ENCODE measurements at regions not wholly inside any gene's neighbourhood (a gene's known extent, or its start where the extent isn't known, plus 50 kb on each side); places are given as distances from the start of the nearest gene placed in this dataset.

- Histone ChIP-seq H3K4me3 (ENCODE audit: low read depth, low read length) (no peak overlapping the region), H3K27ac (no peak overlapping the region), H3K36me3 (replicated peaks) (no peaks in the 10 kb centered on the region), H3K27me3 (replicated peaks) (no peaks in the 10 kb centered on the region)
- DNase-seq: no peak
- in situ Hi-C loops (cut with HindIII; ENCODE audit: low pct_ligation_motif_present, low sequenced_read_pairs): no loop called here
- TF ChIP-seq CTCF (IDR thresholded peaks at IDR 0.05; ENCODE audit: low read depth, low read length, missing control alignments): no peak
These were observed 189.0 kb upstream of the CDKN3 start for GRCh38 chr14:54207476-54208462.

DNA sequence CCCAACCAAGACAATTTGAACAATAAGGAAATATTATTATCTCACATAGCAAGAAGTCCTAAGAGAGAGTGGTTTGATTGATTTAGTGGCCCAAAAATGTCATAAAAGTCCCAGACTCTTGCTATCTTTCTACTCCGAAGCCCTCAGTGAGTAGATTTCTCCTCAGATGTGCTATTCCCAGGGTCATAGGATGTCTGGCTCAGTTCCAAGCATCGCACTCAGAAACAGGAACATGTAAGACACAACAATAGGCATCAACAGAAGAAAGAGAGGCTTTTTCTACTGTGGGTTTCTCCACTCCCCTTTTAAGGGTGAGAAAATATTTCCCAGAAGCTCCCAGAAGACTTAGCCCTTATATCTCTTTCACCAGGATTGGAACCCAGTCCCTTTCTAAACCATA lies 188.1 kb upstream of the CDKN3 start:
- no peak overlapping the region for H3K27ac ChIP-seq
- no peaks in the 10 kb centered on the region for H3K27me3 ChIP-seq (replicated peaks)
- no peaks in the 10 kb centered on the region for H3K36me3 ChIP-seq (replicated peaks)
- DNase-seq: no peak
- in situ Hi-C loops (cut with HindIII; ENCODE audit: low pct_ligation_motif_present, low sequenced_read_pairs): no loop called here
- no peak overlapping the region for H3K4me3 ChIP-seq (ENCODE audit: low read depth, low read length)
- no peak for TF ChIP-seq CTCF (IDR thresholded peaks at IDR 0.05; ENCODE audit: low read depth, low read length, missing control alignments)

GRCh38 chr14:54209511-54210250 lies 187.1 kb upstream of the CDKN3 start:
- no peaks in the 10 kb centered on the region for H3K27me3 ChIP-seq (replicated peaks)
- H3K36me3 ChIP-seq (replicated peaks): no peaks in the 10 kb centered on the region
- DNase-seq: no peak
- no peak for TF ChIP-seq CTCF (IDR thresholded peaks at IDR 0.05; ENCODE audit: low read depth, low read length, missing control alignments)
- no peak overlapping the region for H3K27ac ChIP-seq
- in situ Hi-C loops (cut with HindIII; ENCODE audit: low pct_ligation_motif_present, low sequenced_read_pairs): no loop called here
- no peak overlapping the region for H3K4me3 ChIP-seq (ENCODE audit: low read depth, low read length)

DNA sequence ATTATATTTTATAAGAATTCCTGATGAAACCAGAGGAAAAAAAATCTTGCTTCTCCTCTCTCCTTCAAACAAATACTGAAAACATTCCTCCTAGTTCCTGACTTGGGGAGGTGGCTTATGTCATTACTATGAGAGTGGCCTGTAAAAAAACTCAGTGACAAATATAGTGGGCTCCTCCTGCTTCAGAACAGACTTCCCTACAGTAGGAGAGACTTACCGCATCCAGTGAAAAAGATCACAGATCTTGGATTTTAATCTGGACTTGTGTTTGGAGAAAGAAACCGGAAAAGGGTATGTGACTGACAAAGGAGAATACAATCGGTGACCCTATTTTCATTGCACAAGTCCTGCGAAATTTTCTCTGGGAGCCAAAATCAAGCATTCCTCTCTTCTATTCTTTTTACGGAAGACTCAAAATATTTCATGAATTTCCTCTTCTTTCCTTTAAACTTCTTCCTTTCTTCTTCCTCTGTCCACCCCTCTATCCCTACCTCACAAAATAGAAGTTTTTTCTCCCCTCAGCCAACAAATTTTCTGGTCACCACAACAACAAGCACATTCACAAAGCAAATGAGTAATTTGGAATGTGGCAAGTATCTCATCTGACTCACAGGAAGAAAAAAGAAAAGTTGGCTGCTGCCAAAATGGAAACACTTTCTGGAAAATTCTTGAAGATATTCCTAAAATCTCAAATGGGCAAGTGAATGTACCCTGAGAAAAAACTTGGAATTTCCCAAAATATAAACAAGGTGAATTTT lies 185.1 kb upstream of the CDKN3 start:
- no peak for TF ChIP-seq CTCF (IDR thresholded peaks at IDR 0.05; ENCODE audit: low read depth, low read length, missing control alignments)
- peak; percentile 74 for DNase-seq
- H3K36me3 ChIP-seq (replicated peaks): no peaks in the 10 kb centered on the region
- no peaks in the 10 kb centered on the region for H3K27me3 ChIP-seq (replicated peaks)
- H3K27ac ChIP-seq: peak overlapping the region; percentile 86
- H3K4me3 ChIP-seq (ENCODE audit: low read depth, low read length): no peak overlapping the region
- in situ Hi-C loops (cut with HindIII; ENCODE audit: low pct_ligation_motif_present, low sequenced_read_pairs): no loop called here

GRCh38 chr14:54213536-54213935 lies 183.3 kb upstream of the CDKN3 start:
- in situ Hi-C loops (cut with HindIII; ENCODE audit: low pct_ligation_motif_present, low sequenced_read_pairs): no loop called here
- no peak overlapping the region for H3K27ac ChIP-seq
- TF ChIP-seq CTCF (IDR thresholded peaks at IDR 0.05; ENCODE audit: low read depth, low read length, missing control alignments): no peak
- no peak for DNase-seq
- H3K36me3 ChIP-seq (replicated peaks): no peaks in the 10 kb centered on the region
- no peaks in the 10 kb centered on the region for H3K27me3 ChIP-seq (replicated peaks)
- no peak overlapping the region for H3K4me3 ChIP-seq (ENCODE audit: low read depth, low read length)

All from brain microvascular endothelial cell (primary cell).